ENCODE measurements at regions not wholly inside any gene's neighbourhood (a gene's known extent, or its start where the extent isn't known, plus 50 kb on each side); places are given as distances from the start of the nearest gene placed in this dataset.

GRCh38 chr2:8422450-8422800 lies 259.4 kb upstream of the ID2 start:
- no peak for TF ChIP-seq CTCF (IDR thresholded peaks at IDR 0.05)
- no peak for TF ChIP-seq POLR2A (IDR thresholded peaks at IDR 0.05)

Data from adrenal gland (tissue), 5 donors.